Tibial nerve (tissue), 3 donors: ENCODE measurements at regions not wholly inside any gene's neighbourhood (a gene's known extent, or its start where the extent isn't known, plus 50 kb on each side); places are given as distances from the start of the nearest gene placed in this dataset.

ENCODE experiments used
- EP300 ChIP-seq, 2 donors: sonication (generic); formaldehyde crosslinking; IDR thresholded peaks; one replicate each; pipeline ENCODE4 v1.6.1; 2017; ENCODE audit warnings: antibody characterized with exemption in 2 of 2, mild to moderate bottlenecking in 1 of 2
- POLR2A ChIP-seq, 2 donors: fragments of 450-650 bp; IDR thresholded peaks; one replicate each; pipeline ENCODE4 v1.6.1; 2017; ENCODE audit warnings: antibody characterized with exemption in 2 of 2, mild to moderate bottlenecking in 2 of 2, moderate library complexity in 2 of 2

- no peak for TF ChIP-seq POLR2A (IDR thresholded peaks at IDR 0.05)
- TF ChIP-seq EP300 (IDR thresholded peaks at IDR 0.05), result no peak
These were observed 116.2 kb upstream of the ST6GAL2 start for GRCh38 chr2:107001964-107002696.
